ENCODE measurements at regions not wholly inside any gene's neighbourhood (a gene's known extent, or its start where the extent isn't known, plus 50 kb on each side); places are given as distances from the start of the nearest gene placed in this dataset.

GRCh38 chr12:118608770-118609344 is 232.5 kb downstream of the SUDS3 start:
- no peak for DNase-seq (ENCODE audit: low read depth)

GRCh38 chr12:118611295-118611694 is 234.9 kb downstream of the SUDS3 start:
- no peak for DNase-seq (ENCODE audit: low read depth)

- DNase-seq (ENCODE audit: low read depth): no peak
These were observed 235.4 kb downstream of the SUDS3 start for GRCh38 chr12:118611770-118612169.

- no peak for DNase-seq (ENCODE audit: low read depth)
These were observed 241.5 kb downstream of the SUDS3 start for GRCh38 chr12:118617611-118618450.

- DNase-seq (ENCODE audit: low read depth): no peak
These were observed 242.3 kb downstream of the SUDS3 start for GRCh38 chr12:118618695-118619094.

GRCh38 chr12:118625050-118625675 is 248.8 kb downstream of the SUDS3 start:
- no peak for DNase-seq (ENCODE audit: low read depth)

- DNase-seq (ENCODE audit: low read depth): no peak
These were observed 256.7 kb downstream of the SUDS3 start for GRCh38 chr12:118633071-118633470.

- DNase-seq (ENCODE audit: low read depth): no peak
These were observed 258.9 kb downstream of the SUDS3 start for GRCh38 chr12:118635276-118635675.

GRCh38 chr12:118637767-118638370 is 261.5 kb downstream of the SUDS3 start:
- DNase-seq (ENCODE audit: low read depth): no peak

GRCh38 chr12:118641249-118641648 is 264.9 kb downstream of the SUDS3 start:
- no peak for DNase-seq (ENCODE audit: low read depth)

- DNase-seq (ENCODE audit: low read depth): peak; percentile 0
These were observed 268.9 kb downstream of the SUDS3 start for GRCh38 chr12:118645219-118645618.

- no peak for DNase-seq (ENCODE audit: low read depth)
These were observed 273.6 kb downstream of the SUDS3 start for GRCh38 chr12:118649765-118650585.

- DNase-seq (ENCODE audit: low read depth): no peak
These were observed 274.2 kb downstream of the SUDS3 start for GRCh38 chr12:118650586-118650960.

GRCh38 chr12:118651487-118651886 is 275.1 kb downstream of the SUDS3 start:
- no peak for DNase-seq (ENCODE audit: low read depth)

- DNase-seq (ENCODE audit: low read depth): no peak
These were observed 279.2 kb downstream of the SUDS3 start for GRCh38 chr12:118655588-118655987.

- DNase-seq (ENCODE audit: low read depth): no peak
These were observed 300.9 kb upstream of the SRRM4 start for GRCh38 chr12:118680356-118680963.

- no peak for DNase-seq (ENCODE audit: low read depth)
These were observed 298.7 kb upstream of the SRRM4 start for GRCh38 chr12:118682656-118683055.

- DNase-seq (ENCODE audit: low read depth): no peak
These were observed 295.2 kb upstream of the SRRM4 start for GRCh38 chr12:118685983-118686607.

GRCh38 chr12:118689793-118690192 is 291.5 kb upstream of the SRRM4 start:
- DNase-seq (ENCODE audit: low read depth): no peak

GRCh38 chr12:118690506-118690905 is 290.8 kb upstream of the SRRM4 start:
- no peak for DNase-seq (ENCODE audit: low read depth)
